ENCODE measurements at regions not wholly inside any gene's neighbourhood (a gene's known extent, or its start where the extent isn't known, plus 50 kb on each side); places are given as distances from the start of the nearest gene placed in this dataset.

DNA sequence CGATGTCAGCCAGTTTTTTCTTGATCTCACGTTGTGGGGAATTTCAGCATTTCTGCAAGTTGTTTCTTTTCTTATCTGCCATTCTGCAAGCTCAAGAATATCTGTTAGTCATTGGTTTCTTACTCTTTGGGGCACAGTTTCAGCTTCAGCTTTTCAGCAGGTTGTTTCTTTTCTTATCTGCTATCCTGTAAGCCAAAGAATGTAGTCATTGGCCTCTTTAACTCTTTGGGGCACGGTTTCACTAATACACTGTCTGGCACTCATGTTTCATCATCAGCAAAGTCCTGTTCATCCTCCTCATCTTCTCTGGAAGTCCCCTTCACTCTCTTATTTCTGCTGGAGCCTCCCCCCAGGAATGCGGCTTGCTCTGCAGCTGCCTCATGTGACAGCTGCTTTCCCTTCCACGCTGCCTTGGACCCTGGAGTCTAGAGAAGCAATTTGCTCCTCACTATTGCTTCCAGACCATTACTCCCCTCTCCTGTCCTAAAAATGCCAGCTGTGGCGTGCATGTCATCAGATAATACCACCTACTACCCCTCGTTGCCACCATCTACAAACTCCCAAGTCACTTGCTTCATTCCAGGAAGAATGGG is 67.0 kb upstream of the CACNA1E start:
- Mint-ChIP-seq H3K9me3 (no peaks in the 10 kb centered on the region), H3K4me1 (no peaks in the 10 kb centered on the region), H3K27me3 (no peaks in the 10 kb centered on the region), H3K27ac (no peak overlapping the region), H3K4me3 (no peak overlapping the region)
- ATAC-seq (peak; percentile 52), DNase-seq (no peak)

DNA sequence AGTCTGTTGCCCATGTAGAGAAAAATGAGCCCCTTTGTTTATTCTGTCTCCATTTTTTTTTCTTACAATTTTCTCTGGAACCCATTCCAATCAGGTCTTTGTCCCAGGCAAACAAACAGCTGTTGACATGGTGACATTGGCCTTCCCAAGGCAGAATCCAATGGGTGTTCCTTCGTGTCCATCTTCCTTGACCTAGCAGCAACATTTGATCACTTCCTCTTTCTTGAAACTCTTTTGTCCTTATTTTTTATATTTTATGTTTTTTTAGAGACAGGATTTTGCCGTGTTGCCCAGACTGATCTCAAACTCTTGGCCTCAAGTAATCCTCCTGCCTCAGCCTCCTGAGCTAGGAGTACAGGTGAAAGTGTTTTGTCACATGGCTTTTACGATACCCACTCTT is 65.4 kb upstream of the CACNA1E start:
- no peak overlapping the region for H3K4me3 Mint-ChIP-seq
- H3K27ac Mint-ChIP-seq, result no peak overlapping the region
- H3K9me3 Mint-ChIP-seq, result no peaks in the 10 kb centered on the region
- DNase-seq (no peak), ATAC-seq (no peak)
- no peaks in the 10 kb centered on the region for H3K4me1 Mint-ChIP-seq
- H3K27me3 Mint-ChIP-seq, result no peaks in the 10 kb centered on the region

DNA sequence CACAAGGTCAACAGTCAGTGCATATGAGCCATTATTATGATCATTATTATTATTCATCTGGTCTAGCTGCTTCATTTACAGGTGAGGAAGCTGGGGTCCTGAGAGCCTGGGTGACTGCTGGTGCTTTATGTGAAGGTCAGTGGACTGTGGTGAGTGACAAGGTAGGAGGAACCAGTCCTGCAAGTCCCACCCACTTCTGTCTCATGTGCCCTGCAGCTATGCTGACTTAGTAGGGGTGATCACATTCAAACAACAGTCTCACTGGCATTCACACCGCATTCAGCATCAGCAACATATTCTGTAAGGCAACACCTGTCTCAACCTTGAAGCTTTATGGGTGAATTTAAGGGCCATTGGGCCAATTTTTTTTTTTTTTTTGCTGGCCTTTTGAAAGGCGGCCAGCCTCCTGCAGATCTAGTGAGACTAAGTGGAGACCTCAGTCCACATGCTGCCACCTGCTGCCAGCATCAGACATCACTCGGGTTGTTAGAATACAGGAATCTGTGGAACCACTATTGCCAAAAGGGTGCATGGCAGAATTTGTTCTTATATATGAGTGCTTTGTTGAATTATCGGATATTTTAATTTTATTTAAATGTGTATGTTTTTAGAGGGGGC is 59.9 kb upstream of the CACNA1E start:
- H3K4me1 Mint-ChIP-seq, result peaks cover 19% of the 10 kb centered on the region
- DNase-seq (peak; percentile 27 to 44), ATAC-seq (peak; percentile 56)
- peaks cover 36% of the 10 kb centered on the region for H3K27me3 Mint-ChIP-seq
- H3K27ac Mint-ChIP-seq, result no peak overlapping the region
- no peak overlapping the region for H3K4me3 Mint-ChIP-seq
- no peaks in the 10 kb centered on the region for H3K9me3 Mint-ChIP-seq

- peak overlapping the region; percentile 60 to 79 for H3K4me3 Mint-ChIP-seq
- DNase-seq (peak; percentile 75), ATAC-seq (peak; percentile 64)
- H3K27me3 Mint-ChIP-seq, result peaks cover 39% of the 10 kb centered on the region
- peak overlapping the region in 1 of 2 donors; percentile 22 for H3K27ac Mint-ChIP-seq
- H3K9me3 Mint-ChIP-seq, result no peaks in the 10 kb centered on the region
- peaks cover 19% of the 10 kb centered on the region for H3K4me1 Mint-ChIP-seq
These were observed 58.4 kb upstream of the CACNA1E start for GRCh38 chr1:181424786-181425403.

DNA sequence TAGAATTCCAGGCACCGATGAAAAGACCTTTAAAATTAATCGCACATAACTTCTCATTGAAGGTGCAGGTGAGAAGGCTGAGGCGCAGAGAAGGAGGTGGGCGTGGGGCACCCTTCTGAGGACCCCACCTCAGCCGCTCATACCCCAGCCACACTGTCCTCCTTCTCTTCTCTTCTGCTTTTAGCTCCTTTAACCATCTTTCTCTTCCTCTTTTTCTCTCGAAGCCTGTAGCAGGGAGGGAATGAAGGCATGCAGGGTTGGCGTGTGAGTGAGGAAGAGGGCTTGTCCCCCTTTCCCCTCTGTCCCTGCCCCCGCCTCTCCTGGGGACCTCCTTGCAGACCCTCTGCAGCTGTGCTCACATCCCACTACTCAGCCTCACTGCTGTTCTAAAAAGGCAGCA is 57.8 kb upstream of the CACNA1E start:
- Mint-ChIP-seq H3K27ac (no peak overlapping the region), H3K27me3 (peaks cover 39% of the 10 kb centered on the region), H3K4me1 (peaks cover 19% of the 10 kb centered on the region), H3K4me3 (no peak overlapping the region), H3K9me3 (no peaks in the 10 kb centered on the region)
- ATAC-seq (no peak), DNase-seq (no peak)

DNA sequence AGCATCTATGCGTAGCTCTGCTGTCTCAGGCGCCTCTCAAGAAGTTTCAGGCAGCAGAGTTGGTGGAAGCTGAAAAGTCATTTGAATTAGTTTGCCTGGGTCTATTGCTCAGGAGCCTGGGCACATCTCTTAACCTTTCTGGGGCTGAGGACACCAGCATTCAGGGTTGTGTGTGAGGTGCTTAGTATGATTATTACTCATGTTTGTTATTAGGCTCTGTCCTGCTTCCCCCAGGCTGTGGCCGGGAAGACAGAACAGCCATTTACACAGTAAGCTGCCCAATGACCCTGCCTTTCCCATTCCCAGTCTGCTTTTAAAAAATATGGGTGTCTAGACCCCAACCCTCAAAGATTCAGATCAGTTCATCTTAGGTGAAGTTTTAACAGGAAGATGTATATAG is 53.9 kb upstream of the CACNA1E start:
- DNase-seq, result no peak
- H3K4me1 Mint-ChIP-seq, result peaks cover 8% of the 10 kb centered on the region
- no peak overlapping the region for H3K4me3 Mint-ChIP-seq
- ATAC-seq, result no peak
- no peaks in the 10 kb centered on the region for H3K9me3 Mint-ChIP-seq
- H3K27me3 Mint-ChIP-seq, result peaks cover 45% of the 10 kb centered on the region
- peak overlapping the region in 1 of 2 donors; percentile 43 for H3K27ac Mint-ChIP-seq

- H3K27me3 Mint-ChIP-seq, result peaks cover 43% of the 10 kb centered on the region
- H3K4me1 Mint-ChIP-seq, result peaks cover under 1% of the 10 kb centered on the region
- peak; percentile 73 for ATAC-seq
- H3K9me3 Mint-ChIP-seq, result no peaks in the 10 kb centered on the region
- no peak overlapping the region for H3K27ac Mint-ChIP-seq
- DNase-seq, result peak in 1 of 2 donors; percentile 15
- H3K4me3 Mint-ChIP-seq, result no peak overlapping the region
These were observed 53.1 kb upstream of the CACNA1E start for GRCh38 chr1:181430015-181430885.
